SKM-1 (cell line): ENCODE measurements at regions not wholly inside any gene's neighbourhood (a gene's known extent, or its start where the extent isn't known, plus 50 kb on each side); places are given as distances from the start of the nearest gene placed in this dataset.

Experiments
- DNase-seq: peaks from one replicate; lab custom pipeline; 2025; ENCODE audit not compliant: unreplicated experiment; lab: John Stamatoyannopoulos, UW

DNA sequence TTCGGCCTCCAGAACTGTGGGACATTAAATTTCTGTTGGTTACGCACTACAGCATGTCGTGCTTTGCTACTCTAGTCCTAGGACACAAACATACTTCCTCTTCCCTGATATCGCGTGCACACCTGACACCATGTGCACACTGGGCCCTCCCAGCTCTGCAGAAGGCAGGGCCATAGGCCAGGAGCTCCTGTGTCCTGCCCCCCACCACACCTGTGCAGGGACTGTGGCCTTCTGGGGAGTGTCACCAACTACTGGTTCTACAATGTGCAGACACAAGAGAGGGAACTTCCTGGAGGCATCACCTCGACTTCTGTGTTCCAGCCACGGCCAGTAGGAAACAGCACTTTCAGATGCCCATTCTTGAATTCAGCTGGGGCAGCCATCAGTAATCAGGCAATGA is 646.4 kb upstream of the MGMT start:
- DNase-seq: no peak

DNA sequence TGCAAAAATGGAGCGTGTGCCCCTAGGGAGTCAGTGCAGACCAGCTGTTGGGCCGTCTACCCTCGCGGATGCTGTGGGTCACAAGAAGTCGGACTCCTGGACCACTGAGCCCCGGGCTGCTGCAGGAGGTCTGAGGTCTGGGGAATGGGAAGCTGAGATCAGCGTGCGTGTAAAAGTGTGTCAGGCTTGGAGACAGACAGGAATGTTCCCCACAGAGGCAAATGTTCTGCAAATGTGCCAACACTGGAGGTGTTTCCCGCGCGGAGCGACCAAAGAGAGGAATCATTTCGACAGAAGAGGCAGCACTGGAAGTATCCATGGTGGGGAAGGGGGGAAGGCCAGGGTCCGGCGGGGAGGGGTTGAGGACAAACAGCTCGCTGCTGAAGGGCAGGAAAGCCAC is 643.8 kb upstream of the MGMT start:
- DNase-seq: no peak

DNA sequence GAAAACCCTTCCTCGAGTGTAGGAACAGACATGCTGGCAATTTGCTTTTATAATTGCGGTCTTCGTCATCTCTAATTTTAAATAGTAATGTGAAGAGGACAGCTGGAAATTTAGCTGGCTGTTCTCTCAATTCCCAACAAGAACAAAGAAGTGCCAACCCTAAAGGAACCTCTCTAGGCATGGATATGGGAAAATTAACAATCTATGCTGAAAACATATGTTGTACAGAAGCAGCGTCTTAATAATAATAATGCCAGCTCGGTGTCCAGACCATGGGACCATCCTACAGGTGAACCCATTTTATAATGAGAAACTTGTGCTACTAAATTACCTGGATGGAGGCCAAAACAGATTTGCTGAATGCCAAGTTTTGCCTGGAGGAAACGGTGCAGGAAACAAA is 641.4 kb upstream of the MGMT start:
- no peak for DNase-seq

DNA sequence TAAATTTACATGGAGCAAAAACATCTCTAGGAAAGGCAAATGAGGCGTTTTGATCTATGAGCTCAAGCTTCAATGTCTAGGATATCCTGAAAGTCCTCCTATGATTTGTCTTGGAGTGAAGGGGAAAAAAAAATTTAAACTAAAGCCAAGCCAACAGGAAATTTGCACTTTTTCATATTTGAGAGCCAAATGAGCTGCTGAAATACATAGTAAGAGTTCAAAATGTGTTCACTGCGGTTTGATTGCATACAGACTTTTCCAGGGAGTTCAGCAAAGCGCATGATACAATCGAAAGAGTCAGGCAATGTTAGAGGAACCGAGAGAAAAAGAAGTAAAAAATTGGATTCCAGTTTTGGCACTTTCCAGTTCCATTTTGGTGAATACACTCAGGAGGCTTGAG is 633.4 kb upstream of the MGMT start:
- DNase-seq: no peak

DNA sequence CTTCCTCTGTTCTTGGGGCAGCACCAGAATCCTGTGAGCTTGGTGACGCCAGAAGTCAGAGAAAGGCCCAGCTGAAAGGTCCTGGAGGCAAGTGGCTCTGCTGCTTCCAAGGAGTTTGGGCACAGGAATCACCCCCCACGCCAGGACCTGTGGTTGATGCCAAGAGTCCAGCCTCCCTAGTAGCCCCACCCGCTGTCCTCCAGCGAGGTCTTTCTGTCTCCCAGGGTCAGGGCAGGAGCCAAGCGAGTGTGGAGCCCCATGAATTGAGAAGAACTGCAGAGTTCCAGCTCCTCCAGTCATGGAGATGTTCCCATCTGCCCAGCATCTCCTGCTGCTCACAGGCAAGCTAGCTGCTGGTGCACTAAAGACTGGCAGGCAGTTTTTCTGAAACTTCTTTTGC is 631.7 kb upstream of the MGMT start:
- DNase-seq: no peak

DNA sequence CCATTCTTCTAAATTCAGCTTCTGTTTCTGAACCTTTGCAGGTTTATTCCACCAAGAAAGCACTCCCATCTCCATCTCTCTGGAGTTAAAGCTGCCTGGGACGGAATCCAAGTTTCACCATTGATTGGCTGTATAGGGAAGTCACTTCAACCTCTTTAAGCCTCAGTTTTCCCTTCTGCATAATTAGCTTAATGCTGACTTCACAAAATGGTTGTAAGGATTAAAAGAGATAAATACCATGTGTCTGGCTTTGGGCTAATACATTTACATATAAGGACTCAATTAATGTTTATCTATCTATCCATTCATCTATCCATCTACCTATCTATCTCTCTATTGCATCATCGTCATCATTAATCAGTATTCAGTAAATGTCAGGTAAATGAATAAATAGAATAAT is 629.6 kb upstream of the MGMT start:
- DNase-seq: no peak

DNA sequence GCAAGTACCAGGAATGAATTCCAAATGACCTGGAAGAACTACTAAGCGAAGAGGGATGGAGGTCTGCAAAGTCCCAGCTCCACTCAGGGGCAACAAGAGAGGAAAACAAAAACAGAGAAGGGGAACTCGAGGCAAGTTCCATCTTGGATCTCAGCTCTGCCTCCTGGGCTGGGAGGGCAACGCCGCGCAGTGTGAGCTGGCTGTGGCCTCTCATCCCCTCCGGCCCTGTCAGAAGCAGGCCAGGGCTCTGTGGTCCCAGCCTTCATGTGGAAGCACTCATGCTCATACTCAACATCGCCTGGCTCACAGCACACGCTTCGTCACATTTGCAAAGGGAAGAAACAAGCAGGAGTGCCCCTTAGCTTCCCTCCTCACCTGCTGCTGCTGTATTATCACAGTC is 627.9 kb upstream of the MGMT start:
- DNase-seq: no peak

DNA sequence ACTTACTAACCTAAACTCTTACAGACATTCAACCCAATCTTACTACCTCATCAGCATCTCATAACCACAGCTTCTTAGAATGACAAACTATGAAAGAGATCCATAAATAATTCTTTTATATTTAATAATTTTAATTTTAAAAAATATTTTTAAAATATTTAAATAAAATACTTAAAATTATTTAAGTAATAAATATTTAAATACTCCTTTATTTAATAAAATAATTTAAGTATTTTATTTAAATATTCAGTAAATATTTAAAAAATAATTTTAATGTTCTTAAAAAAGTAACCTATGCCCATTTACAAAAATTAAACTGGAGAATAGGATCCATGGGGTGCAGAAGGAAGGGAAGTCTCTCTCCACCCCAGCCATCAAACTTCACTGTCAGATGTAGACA is 627.3 kb upstream of the MGMT start:
- DNase-seq: no peak

DNA sequence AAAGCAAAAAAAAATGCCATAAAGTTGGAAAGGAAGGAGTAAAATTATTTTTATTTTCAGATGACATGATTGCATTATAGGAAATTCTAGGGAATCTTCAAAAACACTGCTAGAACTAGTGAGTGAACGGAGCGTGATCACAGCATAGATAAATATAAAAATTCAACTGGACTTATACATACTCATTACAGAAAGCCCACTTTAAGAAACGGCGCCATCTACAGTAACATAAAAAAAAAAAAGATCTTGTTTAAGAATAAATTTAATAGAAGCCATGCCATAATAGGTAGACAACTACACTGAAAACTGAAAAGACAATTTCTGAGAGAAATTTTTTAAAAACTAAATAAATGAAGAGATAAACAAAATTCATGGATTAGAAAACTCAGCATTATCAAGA is 623.1 kb upstream of the MGMT start:
- no peak for DNase-seq

DNA sequence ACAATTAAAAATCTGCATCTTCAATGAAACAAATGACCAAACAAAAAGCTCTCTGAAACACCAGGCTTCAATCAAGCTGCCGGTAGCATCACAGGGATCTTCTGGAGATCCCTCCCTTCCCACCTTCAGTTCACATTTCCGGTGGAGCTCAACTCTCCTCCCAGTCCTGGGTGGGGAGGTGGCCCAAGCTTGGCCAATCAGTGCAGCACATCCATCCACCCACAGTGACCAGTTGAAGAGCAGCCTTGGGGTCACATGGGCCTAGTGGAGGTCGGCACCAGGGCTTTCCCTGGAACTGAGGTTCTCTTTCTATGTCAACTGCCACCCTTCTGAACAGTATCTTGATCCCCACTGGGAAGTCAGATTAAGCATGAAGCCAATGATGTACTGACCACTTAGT is 620.1 kb upstream of the MGMT start:
- no peak for DNase-seq

DNA sequence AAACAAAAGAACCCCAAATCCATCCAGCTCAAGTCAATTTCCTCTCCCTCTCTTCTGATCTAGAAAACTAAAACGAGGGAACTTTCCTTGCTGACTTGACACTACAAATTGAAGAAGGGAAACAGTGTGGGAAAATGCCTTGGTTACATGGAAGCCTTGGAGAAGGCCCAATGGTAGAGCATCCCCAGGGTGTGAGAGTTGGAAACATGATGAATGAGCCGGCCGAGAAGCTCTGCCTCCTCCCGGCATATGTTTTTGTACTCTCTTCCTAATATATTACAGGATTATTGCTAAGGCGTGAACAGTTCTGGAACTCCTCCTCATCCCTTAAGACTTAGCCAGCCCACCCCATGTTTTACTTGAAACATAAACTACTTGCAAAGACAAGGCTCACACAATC is 618.2 kb upstream of the MGMT start:
- no peak for DNase-seq

DNA sequence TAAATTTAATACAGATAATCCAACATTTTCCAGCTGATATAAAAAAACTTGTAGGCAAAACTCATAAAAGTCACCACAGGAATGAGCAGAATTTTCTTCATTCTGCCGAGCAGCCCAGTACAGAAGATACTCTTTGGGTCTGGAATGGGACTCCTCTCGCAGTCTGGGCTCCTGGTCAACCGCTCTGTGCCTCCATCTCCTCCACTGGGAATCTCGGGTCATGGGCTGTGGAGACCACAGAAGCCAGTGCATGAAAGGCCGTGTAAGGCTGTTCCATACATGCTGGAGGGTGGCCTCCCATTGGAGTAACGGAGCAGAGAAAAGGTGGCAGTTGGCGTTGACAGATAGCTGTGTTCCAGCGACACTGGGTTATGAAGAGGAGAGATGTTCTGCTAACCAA is 616.4 kb upstream of the MGMT start:
- DNase-seq: no peak

DNA sequence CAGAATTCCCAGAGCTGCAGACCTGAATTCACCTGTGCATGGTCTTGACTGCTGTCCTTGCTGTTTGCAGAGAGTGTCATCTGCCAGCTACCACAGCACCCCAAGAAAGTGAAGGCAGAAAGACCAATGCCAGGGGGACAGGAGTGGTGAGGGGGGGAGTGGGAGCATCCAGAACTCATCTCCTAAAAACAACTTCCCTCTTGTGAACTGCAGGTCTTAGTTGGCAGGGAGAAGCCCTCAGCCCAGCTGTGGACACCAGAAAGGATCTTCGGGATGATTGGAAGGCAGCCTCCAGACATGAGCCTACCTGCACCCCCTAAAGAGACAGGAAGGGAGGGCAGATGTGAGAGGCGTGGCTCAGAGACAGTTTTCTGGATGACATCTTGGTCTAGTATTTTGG is 615.8 kb upstream of the MGMT start:
- DNase-seq: no peak

DNA sequence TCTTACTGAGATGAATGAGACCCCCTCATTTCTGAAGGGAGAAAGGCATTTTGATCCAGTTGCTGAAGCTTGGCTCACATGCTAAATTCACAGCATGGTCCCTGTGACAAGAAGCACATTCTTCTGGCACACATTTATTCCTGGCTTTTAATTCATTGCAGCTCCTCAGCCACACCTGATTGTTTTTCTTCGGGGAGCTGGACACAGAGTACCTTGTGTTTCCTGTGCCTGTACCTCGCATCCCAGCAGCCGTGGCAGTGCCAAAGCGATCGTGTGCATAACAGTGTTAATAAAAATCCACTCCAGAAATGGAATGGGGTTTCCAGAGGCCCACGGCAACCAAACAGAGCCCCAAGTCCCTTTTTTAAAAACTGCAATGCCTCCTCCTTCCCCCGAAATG is 615.3 kb upstream of the MGMT start:
- no peak for DNase-seq

DNA sequence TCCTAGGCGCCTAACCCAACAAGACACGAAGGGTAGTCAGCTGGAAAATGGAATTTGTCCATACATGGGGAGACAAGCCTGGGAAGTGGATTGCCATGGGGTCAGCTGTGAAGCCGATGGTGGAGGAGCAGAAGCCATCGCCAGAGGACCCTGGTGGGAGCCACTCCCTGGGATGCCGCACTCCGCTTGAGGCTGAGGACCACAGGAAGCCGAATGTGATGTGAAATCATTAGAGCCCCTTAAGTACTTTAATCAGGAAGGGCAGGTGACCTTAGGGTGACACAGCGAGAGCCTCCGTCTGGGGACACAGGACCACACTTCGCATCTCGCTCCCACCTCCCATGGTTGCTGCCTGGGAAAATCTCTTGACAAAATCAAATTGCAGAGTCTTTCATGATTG is 614.6 kb upstream of the MGMT start:
- no peak for DNase-seq

DNA sequence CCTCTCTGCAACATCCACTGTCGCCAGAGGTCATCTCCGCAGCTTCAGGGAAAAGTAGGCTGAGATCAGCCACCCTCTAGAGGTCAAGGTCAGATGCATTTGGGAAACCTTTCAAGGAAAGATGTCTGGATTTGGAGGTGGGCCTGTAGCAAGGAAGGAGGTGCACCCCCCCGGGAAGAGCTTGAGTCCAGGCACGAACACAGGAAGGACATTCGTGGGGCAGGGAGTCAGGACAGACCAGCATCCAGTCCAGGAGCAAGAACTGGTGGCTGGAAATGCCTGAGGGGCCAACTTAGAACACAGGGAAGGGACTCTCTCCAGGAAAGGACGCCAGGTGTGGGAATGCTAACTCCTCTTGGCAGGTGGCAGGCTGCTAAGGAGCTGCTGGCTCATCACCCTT is 614.1 kb upstream of the MGMT start:
- no peak for DNase-seq

DNA sequence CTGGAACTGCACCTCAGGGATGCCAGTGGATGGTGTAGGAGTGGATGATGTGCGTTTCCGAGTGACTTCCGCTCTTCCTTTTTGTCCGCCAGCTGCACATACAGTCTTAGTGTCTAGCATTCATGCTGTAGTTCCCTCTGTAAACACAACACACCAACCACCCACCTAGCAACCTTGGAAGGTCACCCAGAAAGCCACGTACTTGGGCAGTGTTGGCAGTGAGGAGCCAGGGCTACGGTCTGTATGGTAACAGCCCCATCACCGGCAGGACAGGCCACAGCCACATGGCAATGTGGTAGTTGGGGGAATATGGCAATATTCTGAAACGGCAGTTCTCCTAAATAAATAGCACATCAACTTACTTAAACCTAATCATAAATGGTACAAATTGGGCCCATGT is 613.5 kb upstream of the MGMT start:
- no peak for DNase-seq

DNA sequence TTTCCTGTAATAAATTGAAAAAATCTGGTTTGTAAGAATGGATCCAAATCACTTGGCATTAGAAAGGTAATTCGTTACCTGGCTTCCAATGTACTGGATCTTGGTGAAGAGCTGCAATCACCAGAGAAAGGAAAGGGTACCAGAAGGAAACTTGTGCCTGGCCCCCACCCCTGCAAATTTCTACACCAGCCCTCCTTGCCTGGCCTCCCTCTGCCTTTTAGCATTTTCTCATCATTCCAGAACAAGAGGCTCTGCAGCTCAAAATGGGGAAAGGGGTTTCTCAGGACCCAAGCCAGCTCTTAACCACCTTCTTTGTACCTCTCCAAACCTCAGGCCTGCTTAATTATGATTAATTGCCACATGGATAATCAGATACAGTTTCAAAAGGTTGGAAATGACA is 612.8 kb upstream of the MGMT start:
- DNase-seq: no peak

DNA sequence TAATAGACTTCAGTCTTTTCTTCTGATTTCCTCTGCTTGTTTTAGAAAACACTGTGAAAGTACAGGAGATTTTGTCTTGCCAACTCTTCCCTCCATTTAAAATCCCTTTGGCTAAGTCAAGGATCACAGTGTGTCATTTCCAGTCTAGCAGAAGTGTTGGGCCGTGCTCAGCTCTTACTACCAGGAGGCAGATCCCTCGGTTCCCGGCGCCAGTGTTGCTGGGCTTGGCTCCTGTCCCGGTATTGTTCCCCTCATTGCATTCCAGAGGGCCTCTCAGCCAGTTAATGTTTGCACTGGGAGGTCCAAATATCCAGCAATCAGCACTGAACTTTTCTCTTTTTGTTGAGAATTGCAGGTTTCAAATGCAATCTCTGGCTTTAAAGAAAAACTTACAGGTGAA is 612.1 kb upstream of the MGMT start:
- DNase-seq: no peak

DNA sequence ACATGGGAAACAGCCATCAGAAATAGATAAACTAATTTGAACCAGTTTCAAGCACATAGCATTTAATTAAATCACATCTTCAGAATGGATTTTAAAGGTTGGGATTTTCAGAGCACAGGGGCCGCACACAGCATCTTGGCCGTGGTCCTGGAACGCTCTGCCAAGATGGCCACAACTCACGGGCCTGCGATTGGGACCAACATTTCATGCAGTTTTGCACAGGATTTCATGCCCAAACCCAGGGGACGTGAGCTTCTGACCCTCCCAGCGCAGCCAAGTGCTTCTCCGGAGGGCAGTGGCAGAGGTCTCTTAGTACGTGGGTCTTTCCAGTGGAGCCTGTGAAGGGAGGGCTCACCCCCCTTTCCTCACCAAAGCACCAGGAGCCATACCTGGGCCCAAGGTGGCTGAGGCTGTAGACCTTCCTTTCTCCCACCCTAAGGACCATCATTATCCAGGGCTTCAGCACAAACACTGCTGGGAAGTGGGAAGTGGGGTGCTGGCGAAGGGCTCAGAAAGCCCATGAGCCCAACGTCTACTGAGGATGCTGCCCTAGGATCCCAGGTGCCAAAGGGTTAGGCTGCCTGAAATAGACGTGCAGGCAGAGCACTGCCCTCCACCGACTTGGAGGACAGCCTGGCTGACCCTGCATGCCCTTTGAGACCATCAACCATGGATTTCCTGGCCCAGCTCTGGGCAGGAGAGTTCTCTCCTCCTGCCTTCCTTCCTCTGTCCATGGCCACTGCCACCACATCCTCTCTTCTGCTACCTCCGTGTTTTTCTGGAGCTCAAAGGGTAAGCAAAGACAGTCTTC is 611.2 kb upstream of the MGMT start:
- no peak for DNase-seq

DNA sequence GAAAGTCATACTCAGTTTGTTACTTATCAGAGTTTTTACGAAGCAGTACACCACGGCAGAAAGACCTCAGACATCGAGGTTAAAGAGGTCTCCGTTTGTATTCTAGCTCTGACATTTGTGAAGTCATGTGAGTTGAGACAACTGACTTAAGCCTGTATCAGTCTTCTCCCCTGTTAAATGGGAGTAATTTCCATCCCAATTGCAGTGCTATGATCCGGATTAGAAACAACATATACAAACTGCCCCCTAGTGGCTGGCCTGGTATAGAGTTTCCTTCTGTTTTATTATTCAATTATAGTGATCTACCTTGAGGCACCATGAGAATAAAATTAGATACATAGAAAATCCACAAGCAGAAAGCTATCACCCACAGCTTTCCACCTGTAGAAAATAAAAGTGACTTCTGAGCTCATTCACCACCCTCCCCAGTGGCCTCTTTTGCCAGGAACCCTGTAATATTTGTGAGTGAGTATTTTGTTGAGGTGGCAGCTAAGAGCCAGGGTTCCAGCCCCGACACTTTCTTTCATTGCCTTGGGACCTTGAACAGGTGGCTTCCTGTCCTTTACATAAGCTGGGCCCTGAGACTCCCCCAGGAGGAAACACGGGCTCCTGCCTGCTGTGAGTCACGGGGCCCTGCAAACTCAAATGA is 607.2 kb upstream of the MGMT start:
- DNase-seq: no peak

DNA sequence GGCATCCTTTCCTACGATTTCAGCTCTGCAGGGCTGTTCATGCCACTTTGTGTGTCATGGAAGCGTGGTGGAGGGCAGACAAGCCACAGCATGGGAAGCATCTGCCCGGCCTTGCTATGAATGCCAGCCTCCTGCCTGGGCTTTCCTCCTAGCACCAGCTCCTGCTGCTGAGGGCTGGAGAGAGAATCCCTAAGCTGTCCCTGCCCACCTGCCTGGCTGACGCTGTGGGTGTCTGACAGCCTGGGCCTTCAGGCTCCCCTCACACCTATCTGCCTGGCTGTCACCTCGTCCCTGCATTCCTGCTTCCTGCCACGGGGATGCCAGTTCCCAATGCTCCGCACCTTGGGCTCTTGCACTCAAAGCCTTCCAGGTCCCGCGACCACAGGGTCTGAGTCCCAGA is 606.5 kb upstream of the MGMT start:
- no peak for DNase-seq
